Heart left ventricle (tissue), 16 donors: ENCODE measurements at regions not wholly inside any gene's neighbourhood (a gene's known extent, or its start where the extent isn't known, plus 50 kb on each side); places are given as distances from the start of the nearest gene placed in this dataset.

Source experiments
- ATAC-seq, 4 donors: fragments of 200-7000 bp; cut with Tn5 transposase; one replicate each; pipeline ENCODE4 v1.9.1; 2020 to 2022; ENCODE audit warnings: moderate library complexity in 4 of 4, mild to moderate bottlenecking in 3 of 4, moderate number of reproducible peaks in 1 of 4
- DNase-seq, 5 donors: peaks; one replicate each; pipeline ENCODE4 v3.0.0-alpha.2; 2020
- H3K27ac ChIP-seq, 12 donors: fragments of 200-600 bp; sonication (generic) in 4 of 12; one replicate each; pipeline versions ENCODE4 v1.5.0 to v1.8.0; 2016 to 2022; ENCODE audit warnings: mild to moderate bottlenecking in 2 of 12
- H3K27me3 ChIP-seq, 9 donors: fragments of 200-600 bp; sonication (generic) in 2 of 9; one replicate each; pipeline versions ENCODE4 v1.5.1 to v1.8.0; 2016 to 2022; ENCODE audit warnings: mild to moderate bottlenecking in 3 of 9
- H3K36me3 ChIP-seq, 9 donors: fragments of 200-600 bp; sonication (generic) in 2 of 9; one replicate each; pipeline versions ENCODE4 v1.5.0 to v1.8.0; 2018 to 2022; ENCODE audit warnings: mild to moderate bottlenecking in 2 of 9
- H3K4me1 ChIP-seq, 12 donors: fragments of 200-600 bp; sonication (generic) in 4 of 12; one replicate each; pipeline versions ENCODE4 v1.5.0 to v1.8.0; 2016 to 2022; ENCODE audit warnings: mild to moderate bottlenecking in 3 of 12
- H3K4me3 ChIP-seq, 12 donors: fragments of 200-600 bp; sonication (generic) in 4 of 12; one replicate each; pipeline versions ENCODE4 v1.5.0 to v1.8.0; 2017 to 2022; ENCODE audit warnings: mild to moderate bottlenecking in 9 of 12, moderate library complexity in 4 of 12
- H3K9me3 ChIP-seq, 12 donors: fragments of 200-600 bp; sonication (generic) in 4 of 12; one replicate each; pipeline versions ENCODE4 v1.5.0 to v1.8.0; 2016 to 2022; ENCODE audit warnings: mild to moderate bottlenecking in 1 of 12
- POLR2A ChIP-seq, 2 donors: fragments of 450-650 bp; IDR thresholded peaks; one replicate each; pipeline ENCODE4 v1.6.1; 2017; ENCODE audit warnings: antibody characterized with exemption in 2 of 2, mild to moderate bottlenecking in 2 of 2, moderate library complexity in 2 of 2
- WGBS, 4 donors: extraction: QIAGEN DNeasy Blood & Tissue Kit in 2 of 4; methylation state at CpG; one replicate each; pipeline versions ENCODE4 v1.1.5 to v1.1.7; 2013 to 2018; 5-methylcytosine and 5-hydroxymethylcytosine counted together
- intact Hi-C, 10 donors: fragments of 100-400 bp; cut with DNase I; formaldehyde crosslinking; loops; one replicate each; pipeline versions ENCODE4 v1.11.1 to v1.14.2; 2022
- TF ChIP-seq, protein P1 (sequence below), 12 donors: fragments of 200-600 bp; sonication (generic) in 4 of 12; IDR thresholded peaks; one replicate each; pipeline versions ENCODE4 v1.5.0 to v1.8.0; 2018 to 2022; ENCODE audit warnings: antibody characterized with exemption in 12 of 12, mild to moderate bottlenecking in 5 of 12
- donor health status: ischemic (EF 13 %, LVEDD 7.1; RV severe dilation, severe dysfunction).
- donor health status: healthy with polysubstance abuse.
- donor health status: DM: no; HTN: yes; CAD: no.
- donor health status: DM: no; HTN: no; CAD: no.
- donor health status: ischemic (EF 25% LVEDD 6.9; RV normal size, moderate dysfunction).
- donor health status: ischemic (EF 25% LVEDD 5.7; RV mildly dilated, moderate dysfunction).
- donor health status: healthy.
- donor health status: DM: yes; HTN: yes; CAD: no.
- donor health status: ischemic (EF 35%, LVEDD 5.7; RV mildly dilated, moderate dysfunction).
- donor health status: nonischemic (EF 11% LVEDD 7.7; RV severe dilation, severe dysfunction).
- donor health status: DM: yes; HTN: yes; CAD: no.
- donor health status: PGD.
- donor health status: ischemic (EF 29% LVEDD 5.4; RV normal size, mild dysfunction).
- donor health status: nonischemic (EF 23%, LVEDD 6.1; RV moderate dilation, normal function).

DNA sequence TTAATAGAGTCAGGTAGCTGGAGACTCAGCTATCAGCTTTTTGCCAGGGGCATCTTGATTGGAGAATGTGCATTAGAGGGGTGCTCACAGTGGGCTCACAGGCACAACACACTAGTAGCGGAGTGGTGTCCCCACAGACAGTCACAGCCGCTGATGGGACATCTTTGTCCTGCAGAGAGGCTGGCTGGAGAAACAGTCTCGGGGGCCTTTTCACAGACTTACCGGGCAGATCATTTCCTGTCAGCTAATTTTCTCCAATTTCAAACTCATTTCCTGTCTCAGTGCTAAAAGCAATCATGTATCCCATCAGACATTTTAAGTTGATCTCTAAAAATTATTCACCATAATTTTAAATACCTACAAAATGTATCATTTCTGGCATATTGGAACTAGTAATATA, 562.6 kb downstream of the DCDC2C start:
- Histone ChIP-seq H3K4me3 (no peak overlapping the region), H3K36me3 (no peaks in the 10 kb centered on the region), H3K27ac (no peak overlapping the region), H3K9me3 (no peaks in the 10 kb centered on the region), H3K27me3 (peaks cover 0 to 9% (median 0%) of the 10 kb centered on the region in 9 donors), H3K4me1 (no peaks in the 10 kb centered on the region)
- TF ChIP-seq, protein P1, sequence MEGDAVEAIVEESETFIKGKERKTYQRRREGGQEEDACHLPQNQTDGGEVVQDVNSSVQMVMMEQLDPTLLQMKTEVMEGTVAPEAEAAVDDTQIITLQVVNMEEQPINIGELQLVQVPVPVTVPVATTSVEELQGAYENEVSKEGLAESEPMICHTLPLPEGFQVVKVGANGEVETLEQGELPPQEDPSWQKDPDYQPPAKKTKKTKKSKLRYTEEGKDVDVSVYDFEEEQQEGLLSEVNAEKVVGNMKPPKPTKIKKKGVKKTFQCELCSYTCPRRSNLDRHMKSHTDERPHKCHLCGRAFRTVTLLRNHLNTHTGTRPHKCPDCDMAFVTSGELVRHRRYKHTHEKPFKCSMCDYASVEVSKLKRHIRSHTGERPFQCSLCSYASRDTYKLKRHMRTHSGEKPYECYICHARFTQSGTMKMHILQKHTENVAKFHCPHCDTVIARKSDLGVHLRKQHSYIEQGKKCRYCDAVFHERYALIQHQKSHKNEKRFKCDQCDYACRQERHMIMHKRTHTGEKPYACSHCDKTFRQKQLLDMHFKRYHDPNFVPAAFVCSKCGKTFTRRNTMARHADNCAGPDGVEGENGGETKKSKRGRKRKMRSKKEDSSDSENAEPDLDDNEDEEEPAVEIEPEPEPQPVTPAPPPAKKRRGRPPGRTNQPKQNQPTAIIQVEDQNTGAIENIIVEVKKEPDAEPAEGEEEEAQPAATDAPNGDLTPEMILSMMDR (IDR thresholded peaks at IDR 0.05): no peak
- no peak for TF ChIP-seq POLR2A (IDR thresholded peaks at IDR 0.05)
- DNase-seq: no peak
- WGBS, 4 donors: 41 to 55% (median 51%) methylated on average over 4 of the region's 4 CpGs
- intact Hi-C loops: no loop called here
- no peak for ATAC-seq

DNA sequence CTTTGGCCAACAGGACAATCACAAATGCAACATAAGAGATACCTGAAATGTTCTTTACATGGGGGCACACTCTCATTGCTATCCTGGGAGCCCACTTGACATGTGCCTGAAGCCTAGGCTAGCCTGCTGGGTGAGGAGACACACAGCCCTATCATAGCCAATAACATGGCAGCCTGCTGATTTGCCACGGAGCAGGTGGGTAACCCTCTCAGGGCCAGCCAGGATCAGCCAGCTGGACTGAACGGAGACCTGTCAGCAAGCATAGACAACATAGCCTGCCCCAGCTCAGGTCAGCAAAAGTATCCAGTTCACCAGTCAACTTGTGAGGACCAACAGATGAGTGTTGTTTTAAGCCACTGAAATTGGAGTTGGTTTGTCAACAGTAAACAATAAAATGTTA, 566.5 kb downstream of the DCDC2C start:
- intact Hi-C loops: no loop called here
- no peak overlapping the region for H3K27ac ChIP-seq
- DNase-seq: no peak
- H3K4me1 ChIP-seq: no peaks in the 10 kb centered on the region
- H3K9me3 ChIP-seq: no peaks in the 10 kb centered on the region
- no peaks in the 10 kb centered on the region for H3K36me3 ChIP-seq
- ATAC-seq: no peak
- no peak for TF ChIP-seq POLR2A (IDR thresholded peaks at IDR 0.05)
- TF ChIP-seq, protein P1 (IDR thresholded peaks at IDR 0.05): no peak
- peaks cover 0 to 3% (median 0%) of the 10 kb centered on the region in 9 donors for H3K27me3 ChIP-seq
- no peak overlapping the region for H3K4me3 ChIP-seq
- WGBS, 4 donors: 74 to 79% (median 76%) methylated on average over 2 of the region's 2 CpGs

GRCh38 chr2:4272261-4272858, 569.0 kb downstream of the DCDC2C start:
- TF ChIP-seq, protein P1 (IDR thresholded peaks at IDR 0.05): no peak
- TF ChIP-seq POLR2A (IDR thresholded peaks at IDR 0.05): no peak
- intact Hi-C loops: no loop called here
- WGBS, 4 donors: 80 to 85% (median 82%) methylated on average over 13 of the region's 13 CpGs
- no peak for DNase-seq
- no peak for ATAC-seq
- H3K27me3 ChIP-seq: no peaks in the 10 kb centered on the region
- H3K4me3 ChIP-seq: no peak overlapping the region
- no peaks in the 10 kb centered on the region for H3K4me1 ChIP-seq
- H3K9me3 ChIP-seq: no peaks in the 10 kb centered on the region
- H3K36me3 ChIP-seq: no peaks in the 10 kb centered on the region
- H3K27ac ChIP-seq: no peak overlapping the region

DNA sequence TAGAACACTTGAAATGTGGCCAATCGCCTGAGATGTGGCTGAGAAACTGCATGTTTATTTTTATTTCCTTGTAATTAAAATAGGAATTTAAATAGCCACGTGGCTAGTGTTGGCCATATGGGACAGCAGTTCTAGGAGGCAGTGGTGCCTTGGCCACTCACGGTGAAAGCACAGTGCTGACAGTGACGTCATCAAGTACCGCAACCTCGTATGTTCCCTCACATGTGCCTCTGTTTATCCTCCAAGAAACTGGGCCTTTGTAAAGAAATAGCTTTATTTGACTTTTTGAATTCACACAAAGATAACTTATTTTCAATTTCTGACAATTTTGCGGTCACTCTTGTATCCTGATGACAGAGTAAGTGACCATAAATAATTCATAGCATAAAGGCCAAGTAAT, 575.0 kb downstream of the DCDC2C start:
- Histone ChIP-seq H3K9me3 (no peaks in the 10 kb centered on the region), H3K27me3 (no peaks in the 10 kb centered on the region), H3K27ac (no peak overlapping the region), H3K36me3 (no peaks in the 10 kb centered on the region), H3K4me3 (no peak overlapping the region), H3K4me1 (no peaks in the 10 kb centered on the region)
- TF ChIP-seq, protein P1 (IDR thresholded peaks at IDR 0.05): no peak
- TF ChIP-seq POLR2A (IDR thresholded peaks at IDR 0.05): no peak
- intact Hi-C loops: no loop called here
- ATAC-seq (no peak), DNase-seq (no peak)
- 74 to 82% (median 79%) methylated on average over 7 of the region's 7 CpGs for WGBS, 4 donors
